Astrocyte of the cerebellum (primary cell): ENCODE measurements at regions not wholly inside any gene's neighbourhood (a gene's known extent, or its start where the extent isn't known, plus 50 kb on each side); places are given as distances from the start of the nearest gene placed in this dataset.

Experiments used
- DNase-seq: peaks from one replicate; pipeline ENCODE4 v3.0.0-alpha.2; 2011; ENCODE audit warnings: low read depth
- H3K4me3 ChIP-seq: 2 replicates; pipeline ENCODE4 v1.5.1; 2011; ENCODE audit warnings: mild to moderate bottlenecking, low read depth, low read length, moderate library complexity
- CTCF ChIP-seq: IDR thresholded peaks from 2 replicates; pipeline ENCODE4 v1.5.1; 2012; ENCODE audit warnings: low read length, low read depth, moderate library complexity, mild to moderate bottlenecking; ENCODE audit errors: missing control alignments
- in situ Hi-C: cut with HindIII; loops from 2 replicates; pipeline ENCODE4 v1.10.0; 2017; ENCODE audit warnings: low sequenced_read_pairs

GRCh38 chr11:81496601-81497000 lies 1237.1 kb downstream of the FAM181B start:
- no peak overlapping the region for H3K4me3 ChIP-seq
- no peak for DNase-seq
- TF ChIP-seq CTCF = no peak
- in situ Hi-C loops = no loop called here

- no peak overlapping the region for H3K4me3 ChIP-seq
- DNase-seq = no peak
- in situ Hi-C loops = no loop called here
- TF ChIP-seq CTCF = no peak
Observed at GRCh38 chr11:81495699-81496292, 1237.9 kb downstream of the FAM181B start.

GRCh38 chr11:81494431-81494830 lies 1239.2 kb downstream of the FAM181B start:
- no peak overlapping the region for H3K4me3 ChIP-seq
- no peak for DNase-seq
- no peak for TF ChIP-seq CTCF
- in situ Hi-C loops = no loop called here

- in situ Hi-C loops = no loop called here
- no peak for DNase-seq
- no peak overlapping the region for H3K4me3 ChIP-seq
- no peak for TF ChIP-seq CTCF
Observed at GRCh38 chr11:81492923-81493445, 1240.7 kb downstream of the FAM181B start.

GRCh38 chr11:81487109-81487508 lies 1246.6 kb downstream of the FAM181B start:
- DNase-seq = no peak
- no peak for TF ChIP-seq CTCF

GRCh38 chr11:81484196-81484595 lies 1249.5 kb downstream of the FAM181B start:
- no peak for TF ChIP-seq CTCF
- in situ Hi-C loops = no loop called here
- DNase-seq = no peak
- H3K4me3 ChIP-seq = no peak overlapping the region

More at GRCh38 chr11:81487109-81487508, 1246.6 kb downstream of the FAM181B start:
- in situ Hi-C loops = no loop called here
- no peak overlapping the region for H3K4me3 ChIP-seq
